ENCODE measurements at regions not wholly inside any gene's neighbourhood (a gene's known extent, or its start where the extent isn't known, plus 50 kb on each side); places are given as distances from the start of the nearest gene placed in this dataset.

- TF ChIP-seq CTCF (IDR thresholded peaks at IDR 0.05) (no peak), POLR2A (IDR thresholded peaks at IDR 0.05) (no peak)
These were observed 98.8 kb upstream of the TECRL start for GRCh38 chr4:64508089-64508488.
